ENCODE measurements at regions not wholly inside any gene's neighbourhood (a gene's known extent, or its start where the extent isn't known, plus 50 kb on each side); places are given as distances from the start of the nearest gene placed in this dataset.

- no peak for DNase-seq
These were observed 239.4 kb upstream of the FBXL7 start for GRCh38 chr5:15260356-15261268.

DNA sequence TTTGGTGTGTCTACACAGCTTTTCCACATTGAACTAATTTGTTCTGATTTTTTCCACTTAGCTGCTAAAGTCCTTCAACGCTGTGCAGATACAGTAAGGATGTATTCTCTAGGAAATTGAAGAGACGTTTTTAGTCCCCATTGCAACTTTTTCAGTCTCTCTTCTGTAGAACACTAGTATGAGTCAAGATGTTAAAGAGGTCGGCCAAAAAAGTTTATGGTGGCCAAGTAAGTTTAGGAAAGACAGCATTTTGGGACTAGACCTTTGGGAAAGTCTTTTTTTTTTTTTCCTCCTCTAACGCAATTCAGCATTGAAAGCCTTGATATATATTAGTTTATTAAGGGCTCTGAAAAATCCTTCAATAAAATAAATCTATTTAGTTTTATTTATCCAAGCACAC is 243.5 kb upstream of the FBXL7 start:
- no peak for DNase-seq

DNA sequence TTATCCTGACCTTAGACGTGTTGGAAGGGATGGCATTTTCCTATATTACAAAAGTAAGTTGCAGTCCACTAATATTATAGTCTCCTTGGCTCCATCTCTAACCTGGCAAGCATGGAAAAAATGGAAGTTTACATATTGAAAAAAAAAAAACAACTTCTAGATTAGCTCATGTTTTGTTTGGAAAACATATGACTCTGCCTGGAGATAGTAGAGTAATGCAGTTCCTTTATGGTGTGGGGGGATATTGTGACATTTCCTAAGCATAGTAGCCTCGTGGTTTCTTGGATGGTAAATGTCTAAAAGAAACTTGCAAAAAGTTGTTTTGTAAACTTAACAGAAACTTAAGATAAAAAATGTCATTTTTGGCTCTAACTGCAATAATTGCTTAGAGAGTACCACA is 244.4 kb upstream of the FBXL7 start:
- no peak for DNase-seq

DNA sequence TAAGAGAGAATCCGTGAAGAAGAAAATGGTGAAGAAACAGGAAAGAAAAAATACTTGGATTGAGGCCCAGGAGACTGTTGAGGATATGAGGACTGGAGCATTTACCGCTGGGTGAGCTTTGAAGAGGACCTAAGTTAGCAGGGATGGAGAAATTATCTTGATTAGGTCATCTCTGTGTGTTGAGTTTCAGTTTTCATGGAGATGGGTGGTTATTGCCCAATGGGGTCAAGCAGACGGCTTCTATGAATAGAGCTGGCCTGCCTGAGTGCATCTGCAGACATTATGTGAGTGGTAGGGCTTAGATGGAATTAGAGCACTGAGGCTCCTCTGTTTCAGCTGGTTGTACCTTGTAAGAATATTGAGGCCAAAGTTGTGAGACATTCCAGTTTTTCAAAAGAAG is 245.4 kb upstream of the FBXL7 start:
- DNase-seq = no peak

GRCh38 chr5:15252331-15252730 is 247.6 kb upstream of the FBXL7 start:
- DNase-seq = no peak

- no peak for DNase-seq
These were observed 250.8 kb upstream of the FBXL7 start for GRCh38 chr5:15249152-15249551.

DNA sequence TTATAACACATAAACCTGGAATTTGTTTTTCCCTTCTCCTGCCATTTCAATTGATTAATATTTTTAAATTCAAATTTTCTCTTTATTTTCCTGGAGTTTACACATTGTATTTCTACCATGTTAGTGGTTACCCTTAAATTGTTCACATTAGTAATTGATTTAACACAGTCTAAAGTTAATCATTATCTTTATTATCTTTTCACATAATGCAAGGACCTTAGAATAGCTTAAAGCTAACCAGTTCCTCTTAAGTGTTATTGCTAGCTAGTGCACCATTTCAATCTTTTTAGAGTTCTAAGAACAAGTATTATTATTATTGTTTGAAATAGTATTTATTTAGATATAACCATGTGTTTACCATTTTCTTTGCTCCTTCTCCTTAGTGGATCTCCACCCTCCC is 251.2 kb upstream of the FBXL7 start:
- DNase-seq = no peak

DNA sequence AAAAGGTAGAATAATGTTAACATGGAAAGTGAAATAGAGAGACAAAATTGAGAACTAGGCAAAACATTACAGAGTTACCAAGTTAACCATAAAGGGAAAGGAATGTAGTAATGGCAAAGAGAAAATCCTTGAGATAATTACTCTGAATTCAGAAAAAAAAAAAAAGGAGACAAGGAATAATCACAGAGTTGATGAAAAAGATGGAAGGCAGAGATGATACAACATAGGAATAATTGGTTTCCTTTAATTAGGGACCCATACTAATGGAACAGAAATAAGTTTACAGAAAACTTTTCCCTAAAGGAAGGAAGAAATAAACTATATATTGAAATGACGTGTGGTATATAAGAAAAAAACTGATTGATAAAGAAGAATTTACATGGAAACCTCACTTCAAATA is 254.1 kb upstream of the FBXL7 start:
- DNase-seq = no peak

- DNase-seq = no peak
These were observed 256.5 kb upstream of the FBXL7 start for GRCh38 chr5:15243301-15244020.

DNA sequence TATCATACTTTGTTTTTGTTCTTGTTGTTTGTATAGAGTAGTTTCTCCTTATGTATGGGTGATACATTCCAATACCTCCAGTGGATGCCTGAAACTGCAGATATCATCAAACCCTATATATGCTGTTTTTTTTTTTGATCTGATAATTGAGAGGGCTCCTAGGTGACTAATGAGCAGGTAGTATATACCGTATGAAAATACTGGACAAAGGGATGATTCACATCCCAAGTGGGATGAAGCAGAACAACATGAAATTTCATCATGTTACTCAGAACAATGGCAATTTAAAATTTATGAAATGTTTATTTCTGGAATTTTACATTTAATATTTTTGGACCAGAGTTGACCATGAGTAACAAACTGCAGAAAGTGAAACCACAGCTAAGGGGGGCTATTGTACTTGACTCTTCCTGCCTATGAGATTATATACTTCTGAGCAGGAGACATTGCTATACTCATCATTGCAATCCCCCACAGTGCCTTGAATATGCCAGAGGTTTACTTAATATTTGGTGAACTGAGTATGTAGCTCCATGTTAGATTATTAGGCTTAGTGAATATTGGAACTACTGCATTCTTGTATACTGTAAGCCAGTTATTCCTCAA is 258.7 kb upstream of the FBXL7 start:
- DNase-seq = no peak

- DNase-seq = peak; percentile 61 to 74
These were observed 262.0 kb upstream of the FBXL7 start for GRCh38 chr5:15238006-15238405.

DNA sequence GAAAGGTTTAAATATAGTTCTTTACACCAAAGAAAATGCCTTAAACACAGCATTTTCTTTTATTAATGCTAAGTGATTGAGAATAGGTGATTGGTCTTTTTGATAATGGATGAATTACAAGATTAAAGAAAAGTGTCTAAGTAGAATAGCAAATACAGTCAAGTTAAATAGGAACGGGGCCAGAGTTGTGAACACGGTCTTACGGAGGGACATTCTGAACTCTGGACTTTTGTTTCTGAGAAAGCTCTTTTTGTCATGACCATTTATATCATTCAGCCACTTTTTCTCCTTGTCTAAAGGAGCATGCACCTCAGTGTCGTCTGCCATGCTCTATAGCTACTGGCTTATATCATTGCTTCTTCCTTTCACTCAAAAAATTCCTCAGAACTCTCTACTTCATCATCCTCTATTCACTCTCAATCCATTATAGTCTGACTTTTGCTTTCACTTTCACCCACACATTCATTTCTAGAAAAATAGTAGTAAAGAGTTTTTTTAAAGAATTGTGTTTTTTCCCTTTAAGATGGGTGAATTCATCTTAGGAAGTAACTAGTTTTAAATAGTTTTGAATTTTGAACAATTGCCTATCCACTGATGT is 263.0 kb upstream of the FBXL7 start:
- DNase-seq = no peak

GRCh38 chr5:15234911-15235310 is 265.1 kb upstream of the FBXL7 start:
- DNase-seq = no peak

DNA sequence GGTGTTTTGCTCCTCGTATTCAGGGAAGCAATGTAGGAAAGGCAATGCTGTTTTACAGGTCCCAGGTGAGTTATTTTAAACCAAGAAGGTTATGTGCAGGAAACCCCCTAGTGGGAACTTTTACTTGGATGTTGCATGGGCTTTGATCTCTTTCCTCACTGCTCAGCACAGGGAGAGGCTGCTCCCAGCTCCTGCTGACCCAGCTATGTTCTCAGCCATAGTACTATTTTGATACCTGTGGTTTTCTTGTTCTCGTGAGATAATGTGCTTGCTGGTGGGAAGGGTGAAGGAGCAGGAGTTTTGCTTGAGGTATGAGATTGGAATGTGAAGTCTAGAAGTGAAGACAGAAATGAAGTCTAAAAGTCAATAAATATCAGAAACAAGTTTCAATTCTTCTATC is 265.6 kb upstream of the FBXL7 start:
- no peak for DNase-seq

DNA sequence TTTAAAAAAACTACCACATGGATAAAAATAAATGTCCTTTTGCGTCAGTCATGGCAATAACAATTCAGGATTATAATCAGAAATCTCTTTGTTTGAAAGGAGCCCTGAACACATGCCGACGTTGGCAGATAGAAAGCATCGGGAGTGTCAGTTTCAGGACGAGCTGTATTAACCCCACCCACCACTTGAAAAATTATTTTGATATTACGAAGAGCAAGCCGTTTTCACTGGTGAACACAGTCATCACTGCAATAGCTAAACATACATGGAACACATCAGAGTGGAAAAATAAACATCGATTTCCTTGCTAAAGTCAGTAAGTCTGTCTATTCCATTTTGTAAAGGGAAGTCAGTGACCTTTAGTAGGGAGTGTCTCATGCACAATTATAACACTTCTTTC is 266.4 kb upstream of the FBXL7 start:
- DNase-seq = no peak

DNA sequence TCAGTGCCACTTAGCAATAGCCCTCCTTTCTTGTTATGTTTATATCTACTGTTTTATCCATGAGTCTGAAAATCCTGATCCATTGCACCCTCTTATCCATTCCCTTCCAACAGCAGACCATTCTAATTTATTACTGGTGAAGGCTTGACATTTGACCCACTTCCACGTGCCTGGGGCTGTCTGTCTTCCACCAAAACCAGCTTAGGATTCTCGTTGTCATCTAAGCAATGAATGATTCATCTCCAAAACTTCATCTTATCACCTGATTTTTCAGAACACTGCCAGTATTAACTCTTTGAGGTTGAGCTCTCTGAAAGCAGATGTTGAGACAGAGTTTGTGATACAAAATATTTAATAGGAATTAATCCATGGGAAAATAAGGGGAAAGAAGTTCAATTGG is 277.8 kb upstream of the FBXL7 start:
- no peak for DNase-seq

GRCh38 chr5:15220642-15221173 is 279.3 kb upstream of the FBXL7 start:
- no peak for DNase-seq

GRCh38 chr5:15215056-15215455 is 284.9 kb upstream of the FBXL7 start:
- DNase-seq = no peak

DNA sequence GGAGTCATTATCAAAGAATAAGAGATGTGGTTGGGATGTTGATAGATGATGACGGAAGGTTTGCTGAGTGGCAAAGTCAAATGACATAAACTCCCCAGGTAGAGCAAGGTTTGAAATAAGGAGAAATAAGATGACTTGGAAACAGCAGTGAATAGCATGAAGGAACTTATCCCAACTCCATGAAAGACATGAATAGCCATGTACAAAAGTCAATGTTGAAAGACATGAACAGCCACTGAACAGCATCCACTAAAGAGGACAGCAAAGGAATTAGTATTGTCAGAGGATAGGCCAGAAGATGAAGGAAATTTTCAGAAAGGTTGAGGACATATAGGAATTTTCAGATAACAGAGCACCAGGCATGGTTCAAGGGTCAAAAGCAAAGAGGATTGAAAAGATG is 286.0 kb upstream of the FBXL7 start:
- DNase-seq = no peak

- DNase-seq = peak; percentile 81 to 92
These were observed 290.8 kb upstream of the FBXL7 start for GRCh38 chr5:15209053-15209762.

GRCh38 chr5:15206133-15206532 is 293.8 kb upstream of the FBXL7 start:
- no peak for DNase-seq

DNA sequence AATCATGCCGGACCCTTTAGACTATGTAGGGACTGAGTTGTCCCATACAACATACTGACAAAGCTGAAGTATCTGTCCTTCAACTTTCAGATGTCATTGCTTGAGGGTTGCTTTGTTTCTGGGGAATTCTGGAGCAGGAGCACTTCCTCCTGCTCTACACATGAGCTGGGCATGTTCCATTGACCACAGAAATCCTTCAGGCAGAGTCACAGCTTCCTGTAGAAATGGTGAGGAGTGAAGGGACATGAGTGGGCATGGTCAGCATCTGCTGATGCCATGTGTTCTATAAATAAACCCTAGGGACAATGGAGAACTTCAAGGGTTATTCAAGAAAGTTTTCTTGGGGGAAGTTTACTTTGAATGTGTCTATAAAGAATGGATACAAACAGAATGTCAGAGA is 296.6 kb upstream of the FBXL7 start:
- DNase-seq = no peak

GRCh38 chr5:15191012-15191411 is 309.0 kb upstream of the FBXL7 start:
- DNase-seq = peak; percentile 17 to 52
